Transverse colon (tissue), 4 donors: ENCODE measurements at regions not wholly inside any gene's neighbourhood (a gene's known extent, or its start where the extent isn't known, plus 50 kb on each side); places are given as distances from the start of the nearest gene placed in this dataset.

Experiments used
- POLR2A ChIP-seq: fragments of 450-650 bp; IDR thresholded peaks from one replicate; pipeline ENCODE4 v1.6.1; 2016; ENCODE audit warnings: antibody characterized with exemption, mild to moderate bottlenecking, moderate library complexity
- POLR2AphosphoS5 ChIP-seq, 3 donors: sonication (generic); formaldehyde crosslinking; IDR thresholded peaks; one replicate each; pipeline ENCODE4 v1.6.1; 2016; ENCODE audit warnings: antibody characterized with exemption in 3 of 3
- TF ChIP-seq, protein P1 (sequence below), 5 experiments: fragments of 200-600 bp in 3 of 5; fragments of 450-650 bp in 2 of 5; sonication (generic) in 3 of 5; IDR thresholded peaks; 1 replicate in 2 of 5; 2 replicates in 3 of 5; pipeline ENCODE4 v1.5.1; 2016 to 2017; ENCODE audit warnings: antibody characterized with exemption in 5 of 5, inconsistent platforms in 3 of 5, mild to moderate bottlenecking in 2 of 5, moderate library complexity in 1 of 5

GRCh38 chr11:70527046-70527395, 128.7 kb downstream of the CTTN start:
- TF ChIP-seq POLR2A (no peak), POLR2AphosphoS5 (IDR thresholded peaks at IDR 0.05) (no peak)
- TF ChIP-seq, protein P1, sequence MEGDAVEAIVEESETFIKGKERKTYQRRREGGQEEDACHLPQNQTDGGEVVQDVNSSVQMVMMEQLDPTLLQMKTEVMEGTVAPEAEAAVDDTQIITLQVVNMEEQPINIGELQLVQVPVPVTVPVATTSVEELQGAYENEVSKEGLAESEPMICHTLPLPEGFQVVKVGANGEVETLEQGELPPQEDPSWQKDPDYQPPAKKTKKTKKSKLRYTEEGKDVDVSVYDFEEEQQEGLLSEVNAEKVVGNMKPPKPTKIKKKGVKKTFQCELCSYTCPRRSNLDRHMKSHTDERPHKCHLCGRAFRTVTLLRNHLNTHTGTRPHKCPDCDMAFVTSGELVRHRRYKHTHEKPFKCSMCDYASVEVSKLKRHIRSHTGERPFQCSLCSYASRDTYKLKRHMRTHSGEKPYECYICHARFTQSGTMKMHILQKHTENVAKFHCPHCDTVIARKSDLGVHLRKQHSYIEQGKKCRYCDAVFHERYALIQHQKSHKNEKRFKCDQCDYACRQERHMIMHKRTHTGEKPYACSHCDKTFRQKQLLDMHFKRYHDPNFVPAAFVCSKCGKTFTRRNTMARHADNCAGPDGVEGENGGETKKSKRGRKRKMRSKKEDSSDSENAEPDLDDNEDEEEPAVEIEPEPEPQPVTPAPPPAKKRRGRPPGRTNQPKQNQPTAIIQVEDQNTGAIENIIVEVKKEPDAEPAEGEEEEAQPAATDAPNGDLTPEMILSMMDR (IDR thresholded peaks at IDR 0.05), result no peak
